ENCODE measurements at regions not wholly inside any gene's neighbourhood (a gene's known extent, or its start where the extent isn't known, plus 50 kb on each side); places are given as distances from the start of the nearest gene placed in this dataset.

- no peak for TF ChIP-seq IRF3 (IDR thresholded peaks at IDR 0.05; ENCODE audit: low read depth, low read length)
Measured at GRCh38 chr1:58250587-58250948, 296.0 kb downstream of the OMA1 start (continued).

- no peaks in the 10 kb centered on the region for H4K20me1 ChIP-seq (ENCODE audit: insufficient read depth)
- H3K36me3 ChIP-seq (replicated peaks in 1 of 2; ENCODE audit: control insufficient read depth in 1 of 2, insufficient read depth in 2 of 2, low read length in 1 of 2) = no peaks in the 10 kb centered on the region
- H3K4me2 ChIP-seq = peak overlapping the region; percentile 83
- POLR2A ChIA-PET = no interaction called here
- peak overlapping the region; percentile 44 to 47 for H3K4me3 ChIP-seq (ENCODE audit: low read depth in 2 of 2, low read length in 1 of 2)
- 4% methylated on average over 15 of the region's 81 CpGs for WGBS (ENCODE audit: low lambda C conversion rate)
- H3K4me1 ChIP-seq (ENCODE audit: control insufficient read depth in 1 of 2, insufficient read depth in 2 of 2, low read depth in 1 of 2, low read length in 1 of 2) = peaks cover 11 to 16% of the 10 kb centered on the region in 2 experiments; a peak in 2 of 4 replicates
- no peak overlapping the region for H3K9ac ChIP-seq
- H3K27me3 ChIP-seq (ENCODE audit: insufficient read depth) = peaks cover 15% of the 10 kb centered on the region
- H3K9me3 ChIP-seq = no peaks in the 10 kb centered on the region
- no peaks in the 10 kb centered on the region for H3K9me2 ChIP-seq
- H3K27ac ChIP-seq (ENCODE audit: low read depth in 2 of 2, low read length in 1 of 2) = no peak overlapping the region
- TF ChIP-seq MAX (IDR thresholded peaks at IDR 0.05; ENCODE audit: low read depth) = no peak; the same call in 1 of the 2 replicates
- TF ChIP-seq RAD21 (IDR thresholded peaks at IDR 0.05; ENCODE audit: low read length) = peak; percentile 9; the same call in 1 of the 2 replicates
- no peak for TF ChIP-seq NRF1 (IDR thresholded peaks at IDR 0.05; ENCODE audit: low read depth, low read length)
- TF ChIP-seq POLR2AphosphoS5 (IDR thresholded peaks at IDR 0.05; ENCODE audit: low read depth, low read length) = no peak
- TF ChIP-seq CHD2 (IDR thresholded peaks at IDR 0.05; ENCODE audit: low read length, partially characterized antibody) = peak; percentile 43
- no peak for TF ChIP-seq USF2 (IDR thresholded peaks at IDR 0.05; ENCODE audit: borderline replicate concordance, low read depth, low read length)
- TF ChIP-seq CTCF (IDR thresholded peaks at IDR 0.05) = no peak
- no peak for TF ChIP-seq FOSL2 (IDR thresholded peaks at IDR 0.05; ENCODE audit: borderline replicate concordance, low read depth)
- TF ChIP-seq JUND (IDR thresholded peaks at IDR 0.05) = no peak
- no peak for TF ChIP-seq REST (IDR thresholded peaks at IDR 0.05; ENCODE audit: low read depth, low read length)
- DNase-seq = peak; percentile 84
- H3K79me2 ChIP-seq (ENCODE audit: insufficient read depth) = no peaks in the 10 kb centered on the region
- no peaks in the 10 kb centered on the region for H3F3A ChIP-seq (replicated peaks; ENCODE audit: insufficient read depth)
- CTCF ChIA-PET = interaction anchor here (0.9 to 1.7 kb wide), 7 partner anchors 16 to 402 kb away, joined by 3 to 4 read pairs (median 3); partner anchors contain the start of gene OMA1
- H2AFZ ChIP-seq (ENCODE audit: low read depth) = peak overlapping the region; percentile 70; the same call in 1 of the 2 replicates
Measured at GRCh38 chr1:58249737-58250586, 296.6 kb downstream of the OMA1 start.

Measured in SK-N-SH (cell line).